T-cell (primary cell): ENCODE measurements at regions not wholly inside any gene's neighbourhood (a gene's known extent, or its start where the extent isn't known, plus 50 kb on each side); places are given as distances from the start of the nearest gene placed in this dataset.
"Not testable (repeated sequence)": the region's sequence is repeated elsewhere in the genome, so short reads cannot be mapped to it uniquely, and the experiment has no call there.

Experiments used
- ATAC-seq, 4 experiments: fragments of 200-7000 bp in 3 of 4; fragments of 150-1000 bp in 1 of 4; cut with Tn5 transposase; replicated peaks in 1 of 4; 1 replicate in 3 of 4; 2 replicates in 1 of 4; pipeline ENCODE4 v1.10.0; 2021; ENCODE audit warnings: moderate library complexity in 3 of 4, mild to moderate bottlenecking in 2 of 4, moderate number of reproducible peaks in 1 of 4
- CTCF ChIA-PET, 2 donors: fragments of 300-600 bp; sonication (Branson Sonifier 250); formaldehyde crosslinking; loops; one replicate each; lab custom pipeline; 2022; ENCODE audit warnings: antibody characterized with exemption in 2 of 2; lab: Charles Lee
- POLR2A ChIA-PET, 2 donors: fragments of 300-600 bp; sonication (Branson Sonifier 250); formaldehyde crosslinking; loops; one replicate each; lab custom pipeline; 2022; ENCODE audit warnings: antibody characterized with exemption in 2 of 2; lab: Charles Lee
- DNase-seq, 35 experiments: peaks; one replicate each; pipeline versions ENCODE4 v3.0.0 to v3.0.0-alpha.2; 2013 to 2023
- H3K27ac ChIP-seq: one replicate; pipeline ENCODE4 v1.5.1; 2013; ENCODE audit warnings: low read length
- H3K27me3 ChIP-seq, 2 experiments: replicated peaks in 1 of 2; 1 replicate in 1 of 2; 2 replicates in 1 of 2; pipeline versions ENCODE4 v1.6.1 to v1.7.0; 2013; ENCODE audit warnings: low read length in 1 of 2, mixed read lengths in 1 of 2; ENCODE audit not compliant: control insufficient read depth in 2 of 2, insufficient read depth in 2 of 2; ENCODE audit errors: extremely low read depth in 1 of 2
- H3K36me3 ChIP-seq, 2 donors: 1 replicate in 1 of 2; 2 replicates in 1 of 2; pipeline versions ENCODE4 v1.6.1 to v1.7.0; 2013; ENCODE audit warnings: low read length in 1 of 2; ENCODE audit not compliant: control insufficient read depth in 2 of 2, insufficient read depth in 1 of 2; ENCODE audit errors: extremely low read depth in 1 of 2
- H3K4me1 ChIP-seq, 2 experiments: 1 replicate in 1 of 2; 2 replicates in 1 of 2; pipeline versions ENCODE4 v1.6.1 to v1.7.0; 2013; ENCODE audit warnings: low read length in 2 of 2, mixed read lengths in 1 of 2; ENCODE audit not compliant: insufficient read depth in 2 of 2, control insufficient read depth in 1 of 2; ENCODE audit errors: extremely low read depth in 1 of 2
- H3K4me3 ChIP-seq, 2 donors: 1 replicate in 1 of 2; 2 replicates in 1 of 2; pipeline versions ENCODE4 v1.5.1 to v1.7.0; 2013; ENCODE audit warnings: mild to moderate bottlenecking in 2 of 2, low read length in 1 of 2, moderate library complexity in 1 of 2; ENCODE audit not compliant: control insufficient read depth in 1 of 2; ENCODE audit errors: extremely low read depth in 1 of 2
- H3K9me3 ChIP-seq: 2 replicates; pipeline ENCODE4 v1.7.0; 2013
- H3K27ac Mint-ChIP-seq, 2 donors: one replicate each; pipeline ENCODE4 v1.8.0; 2020 to 2021; ENCODE audit warnings: mild to moderate bottlenecking in 2 of 2, mixed read lengths in 2 of 2
- H3K27me3 Mint-ChIP-seq, 2 donors: one replicate each; pipeline ENCODE4 v1.8.0; 2021 to 2022; ENCODE audit warnings: mixed read lengths in 2 of 2
- H3K36me3 Mint-ChIP-seq: one replicate; pipeline ENCODE4 v1.8.0; 2021; ENCODE audit warnings: mixed read lengths
- H3K4me1 Mint-ChIP-seq, 3 donors: one replicate each; pipeline ENCODE4 v1.8.0; 2020 to 2022; ENCODE audit warnings: mixed read lengths in 3 of 3, mild to moderate bottlenecking in 1 of 3
- H3K4me3 Mint-ChIP-seq, 3 donors: one replicate each; pipeline ENCODE4 v1.8.0; 2020 to 2022; ENCODE audit warnings: mild to moderate bottlenecking in 3 of 3, mixed read lengths in 3 of 3, moderate library complexity in 3 of 3
- H3K9me3 Mint-ChIP-seq, 3 donors: one replicate each; pipeline ENCODE4 v1.8.0; 2020 to 2022; ENCODE audit warnings: mixed read lengths in 3 of 3
- WGBS: methylation state at CpG from one replicate; pipeline ENCODE4 v1.1.5; 2013; ENCODE audit warnings: missing lambda C conversion rate; ENCODE audit not compliant: insufficient coverage; 5-methylcytosine and 5-hydroxymethylcytosine counted together

DNA sequence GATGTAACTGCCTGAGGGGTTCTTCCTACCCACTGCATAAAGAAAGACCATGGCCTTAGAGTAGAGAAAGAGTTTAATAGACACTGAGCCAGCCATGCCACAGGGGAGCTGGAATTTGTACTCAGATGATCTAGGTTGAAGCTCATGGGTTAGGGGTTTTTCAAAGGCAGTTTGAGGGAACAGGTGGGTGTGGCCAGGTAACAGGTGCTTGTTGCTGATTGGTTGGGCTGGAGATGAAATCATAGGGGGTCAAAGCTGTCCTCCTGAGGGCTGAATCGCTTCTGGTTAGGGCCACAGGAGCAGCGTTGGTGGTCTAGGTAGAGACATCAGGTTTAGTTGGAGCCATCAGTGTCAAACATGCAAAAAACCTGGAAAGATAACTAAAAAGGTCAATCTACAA is 59.2 kb upstream of the CSNK1A1L start:
- Histone ChIP-seq H3K4me3 (no peak overlapping the region), H3K9me3 (no peaks in the 10 kb centered on the region), H3K4me1 (no peaks in the 10 kb centered on the region), H3K27ac (no peak overlapping the region), H3K27me3 (no peaks in the 10 kb centered on the region), H3K36me3 (no peaks in the 10 kb centered on the region)
- no peak for ATAC-seq
- Mint-ChIP-seq H3K4me3 (no peak overlapping the region), H3K27ac (no peak overlapping the region), H3K36me3 (no peaks in the 10 kb centered on the region), H3K27me3 (peaks cover 0 to 2% of the 10 kb centered on the region in 2 donors), H3K4me1 (no peaks in the 10 kb centered on the region), H3K9me3 (peaks cover 8 to 21% (median 17%) of the 10 kb centered on the region in 3 donors)
- CTCF ChIA-PET, result no interaction called here
- POLR2A ChIA-PET, result no interaction called here
- DNase-seq, result no peak
- WGBS, result 82% methylated on average over 2 of the region's 2 CpGs

DNA sequence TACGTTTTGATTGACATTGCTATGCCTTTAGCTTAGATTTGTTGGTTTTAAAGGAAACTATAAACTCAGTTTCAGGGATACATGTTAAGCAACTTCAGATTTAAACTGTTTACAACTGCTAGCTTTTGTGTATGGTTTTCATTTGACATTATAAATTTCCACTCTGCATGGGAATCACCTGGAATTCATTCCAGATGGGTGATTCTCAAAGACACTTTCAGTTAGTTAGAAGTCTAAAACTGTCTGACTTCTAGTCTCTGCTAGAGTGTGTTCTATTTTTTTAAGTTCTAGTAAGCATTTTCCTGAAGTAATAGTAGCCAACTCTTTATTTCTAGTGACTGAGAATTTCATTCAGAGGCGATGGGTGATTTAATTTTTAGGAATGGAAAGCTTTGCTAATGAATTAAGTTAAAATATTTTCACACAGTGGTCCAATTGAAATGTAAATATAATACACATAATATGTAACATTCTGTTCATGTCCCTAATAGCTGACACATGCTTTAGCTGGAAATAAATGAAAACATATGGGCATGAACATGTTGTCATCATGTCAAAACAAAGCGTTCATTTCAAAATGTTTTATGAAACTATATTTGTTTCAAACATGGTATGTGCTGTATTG is 58.3 kb upstream of the CSNK1A1L start:
- Mint-ChIP-seq H3K27me3 (peaks cover 0 to 2% of the 10 kb centered on the region in 2 donors), H3K4me1 (no peaks in the 10 kb centered on the region), H3K36me3 (no peaks in the 10 kb centered on the region), H3K9me3 (peaks cover 8 to 29% (median 24%) of the 10 kb centered on the region in 3 donors), H3K4me3 (no peak overlapping the region), H3K27ac (no peak overlapping the region)
- Histone ChIP-seq H3K4me3 (no peak overlapping the region), H3K4me1 (no peaks in the 10 kb centered on the region), H3K36me3 (no peaks in the 10 kb centered on the region), H3K27me3 (no peaks in the 10 kb centered on the region), H3K27ac (no peak overlapping the region), H3K9me3 (no peaks in the 10 kb centered on the region)
- DNase-seq, result no peak
- CTCF ChIA-PET, result no interaction called here
- POLR2A ChIA-PET, result no interaction called here
- ATAC-seq, result no peak
- 83% methylated on average over 1 of the region's 3 CpGs for WGBS

DNA sequence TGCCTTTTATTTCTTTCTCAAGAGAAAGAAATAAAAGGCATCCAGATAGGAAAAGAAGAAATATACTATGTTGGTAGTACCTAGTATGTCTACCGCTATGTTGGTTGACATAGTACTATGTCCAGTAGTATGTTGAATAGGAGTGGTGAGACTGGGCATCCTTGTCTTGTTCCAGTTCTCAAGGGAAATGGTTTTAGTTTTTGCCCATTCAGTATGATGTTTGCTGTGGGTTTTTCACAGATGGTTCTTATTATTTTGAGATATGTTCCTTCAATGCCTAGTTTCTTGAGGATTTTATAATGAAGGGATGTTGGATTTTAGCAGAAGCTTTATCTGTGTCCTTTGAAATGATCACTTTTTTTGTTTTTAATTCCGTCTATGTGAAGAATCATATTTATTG is 53.0 kb upstream of the CSNK1A1L start:
- ATAC-seq (no peak), DNase-seq (no peak)
- Histone ChIP-seq H3K27me3 (no peaks in the 10 kb centered on the region), H3K4me1 (no peaks in the 10 kb centered on the region), H3K36me3 (no peaks in the 10 kb centered on the region), H3K9me3 (no peaks in the 10 kb centered on the region), H3K27ac (no peak overlapping the region), H3K4me3 (no peak overlapping the region)
- H3K36me3 Mint-ChIP-seq, result no peaks in the 10 kb centered on the region
- 100% methylated on average over 2 of the region's 2 CpGs for WGBS
- ChIA-PET POLR2A (no interaction called here), CTCF (no interaction called here)
- no peaks in the 10 kb centered on the region for H3K4me1 Mint-ChIP-seq
- H3K27ac Mint-ChIP-seq, result no peak overlapping the region
- H3K27me3 Mint-ChIP-seq, result peaks cover 5% of the 10 kb centered on the region in 2 donors
- H3K9me3 Mint-ChIP-seq, result peaks cover 13 to 39% (median 37%) of the 10 kb centered on the region in 3 donors
- H3K4me3 Mint-ChIP-seq, result no peak overlapping the region

DNA sequence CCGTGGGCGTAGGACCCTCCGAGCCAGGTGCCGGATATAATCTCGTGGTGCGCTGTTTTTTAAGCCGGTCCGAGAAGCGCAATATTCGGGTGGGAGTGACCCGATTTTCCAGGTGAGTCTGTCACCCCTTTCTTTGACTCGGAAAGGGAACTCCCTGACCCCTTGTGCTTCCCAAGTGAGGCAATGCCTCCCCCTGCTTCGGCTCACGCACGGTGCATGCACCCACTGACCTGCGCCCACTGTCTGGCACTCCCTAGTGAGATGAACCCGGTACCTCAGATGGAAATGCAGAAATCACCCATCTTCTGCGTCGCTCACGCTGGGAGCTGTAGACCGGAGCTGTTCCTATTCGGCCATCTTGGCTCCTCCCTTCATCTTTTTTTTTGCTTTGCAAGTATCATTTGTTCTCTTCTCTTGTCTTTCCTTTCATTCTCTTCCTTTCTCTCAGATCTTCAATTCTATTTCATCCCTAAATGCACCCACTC is 50.2 kb upstream of the CSNK1A1L start:
- POLR2A ChIA-PET, H3K27ac Mint-ChIP-seq, DNase-seq, H3K4me3 ChIP-seq, H3K27me3 ChIP-seq, H3K4me3 Mint-ChIP-seq, H3K36me3 ChIP-seq, H3K4me1 Mint-ChIP-seq, H3K27ac ChIP-seq, ATAC-seq, H3K36me3 Mint-ChIP-seq, H3K9me3 ChIP-seq, H3K27me3 Mint-ChIP-seq, CTCF ChIA-PET, H3K4me1 ChIP-seq: not testable (repeated sequence)
- 97% methylated on average over 10 of the region's 22 CpGs for WGBS
- H3K9me3 Mint-ChIP-seq, result peaks cover 11 to 27% (median 27%) of the 10 kb centered on the region in 3 donors
